Thyroid gland (tissue), 4 donors: ENCODE measurements at regions not wholly inside any gene's neighbourhood (a gene's known extent, or its start where the extent isn't known, plus 50 kb on each side); places are given as distances from the start of the nearest gene placed in this dataset.

ENCODE experiments used
- DNase-seq, 2 donors: peaks; one replicate each; pipeline ENCODE4 v3.0.0-alpha.2; 2019
- H3K27ac ChIP-seq, 3 donors: fragments of 200-600 bp; sonication (generic); 1 replicate in 2 of 3; 2 replicates in 1 of 3; pipeline ENCODE4 v1.5.1; 2016 to 2019; ENCODE audit warnings: mild to moderate bottlenecking in 1 of 3, moderate library complexity in 1 of 3
- H3K27me3 ChIP-seq: fragments of 200-600 bp; sonication (generic); one replicate; pipeline ENCODE4 v1.5.1; 2019
- H3K36me3 ChIP-seq, 2 donors: fragments of 200-600 bp; sonication (generic); one replicate each; pipeline ENCODE4 v1.5.1; 2016 to 2019
- H3K4me1 ChIP-seq, 2 donors: fragments of 200-600 bp; sonication (generic); one replicate each; pipeline ENCODE4 v1.5.1; 2017 to 2019
- H3K4me3 ChIP-seq, 3 donors: fragments of 200-600 bp; sonication (generic); replicated peaks in 1 of 3; 1 replicate in 2 of 3; 2 replicates in 1 of 3; pipeline ENCODE4 v1.5.1; 2016; ENCODE audit warnings: mild to moderate bottlenecking in 1 of 3
- H3K9me3 ChIP-seq: fragments of 200-600 bp; sonication (generic); one replicate; pipeline ENCODE4 v1.5.1; 2017
- CTCF ChIP-seq, 6 experiments: fragments of 200-600 bp in 3 of 6; fragments of 450-650 bp in 3 of 6; sonication (generic) in 3 of 6; IDR thresholded peaks; one replicate each; pipeline ENCODE4 v1.5.1; 2016 to 2019; ENCODE audit warnings: antibody characterized with exemption in 6 of 6, mild to moderate bottlenecking in 2 of 6, inconsistent platforms in 1 of 6, moderate library complexity in 1 of 6
- POLR2A ChIP-seq, 2 donors: fragments of 450-650 bp; IDR thresholded peaks; one replicate each; pipeline ENCODE4 v1.6.1; 2017; ENCODE audit warnings: antibody characterized with exemption in 2 of 2, mild to moderate bottlenecking in 2 of 2, moderate library complexity in 1 of 2
- WGBS, 2 donors: methylation state at CpG; one replicate each; pipeline ENCODE4 v1.1.5; 2017; 5-methylcytosine and 5-hydroxymethylcytosine counted together
- intact Hi-C: fragments of 100-400 bp; cut with DNase I; formaldehyde crosslinking; loops from one replicate; pipeline ENCODE4 v1.15.1; 2023

GRCh38 chr3:170730071-170730812 lies 139.8 kb downstream of the RPL22L1 start:
- Histone ChIP-seq H3K27me3 (no peaks in the 10 kb centered on the region), H3K4me3 (no peak overlapping the region), H3K4me1 (no peaks in the 10 kb centered on the region), H3K36me3 (no peaks in the 10 kb centered on the region), H3K27ac (no peak overlapping the region), H3K9me3 (no peaks in the 10 kb centered on the region)
- intact Hi-C loops = no loop called here
- no peak for TF ChIP-seq POLR2A (IDR thresholded peaks at IDR 0.05)
- no peak for TF ChIP-seq CTCF (IDR thresholded peaks at IDR 0.05)
- WGBS, 2 donors = 91 to 93% methylated on average over 4 of the region's 4 CpGs
- no peak for DNase-seq

GRCh38 chr3:170728181-170728580 lies 141.8 kb downstream of the RPL22L1 start:
- WGBS, 2 donors = 93 to 95% methylated on average over 3 of the region's 3 CpGs
- no peak overlapping the region for H3K4me3 ChIP-seq
- no peaks in the 10 kb centered on the region for H3K36me3 ChIP-seq
- TF ChIP-seq POLR2A (IDR thresholded peaks at IDR 0.05) (no peak), CTCF (IDR thresholded peaks at IDR 0.05) (no peak)
- DNase-seq = no peak
- no peak overlapping the region for H3K27ac ChIP-seq
- no peaks in the 10 kb centered on the region for H3K9me3 ChIP-seq
- no peaks in the 10 kb centered on the region for H3K4me1 ChIP-seq
- no peaks in the 10 kb centered on the region for H3K27me3 ChIP-seq
- intact Hi-C loops = no loop called here

GRCh38 chr3:170727754-170728153 lies 141.9 kb upstream of the SLC7A14 start:
- H3K36me3 ChIP-seq = no peaks in the 10 kb centered on the region
- DNase-seq = no peak
- no peaks in the 10 kb centered on the region for H3K4me1 ChIP-seq
- H3K27me3 ChIP-seq = no peaks in the 10 kb centered on the region
- no peak overlapping the region for H3K4me3 ChIP-seq
- intact Hi-C loops = no loop called here
- no peak overlapping the region for H3K27ac ChIP-seq
- no peaks in the 10 kb centered on the region for H3K9me3 ChIP-seq
- WGBS, 2 donors = 89% methylated on average over 3 of the region's 3 CpGs
- no peak for TF ChIP-seq CTCF (IDR thresholded peaks at IDR 0.05)
- no peak for TF ChIP-seq POLR2A (IDR thresholded peaks at IDR 0.05)

GRCh38 chr3:170726976-170727661 lies 141.2 kb upstream of the SLC7A14 start:
- no peak for DNase-seq
- 63 to 82% methylated on average over 2 of the region's 2 CpGs for WGBS, 2 donors
- TF ChIP-seq POLR2A (IDR thresholded peaks at IDR 0.05) (no peak), CTCF (IDR thresholded peaks at IDR 0.05) (no peak)
- Histone ChIP-seq H3K27ac (no peak overlapping the region), H3K4me1 (no peaks in the 10 kb centered on the region), H3K4me3 (no peak overlapping the region), H3K27me3 (no peaks in the 10 kb centered on the region), H3K36me3 (no peaks in the 10 kb centered on the region), H3K9me3 (no peaks in the 10 kb centered on the region)
- intact Hi-C loops = no loop called here

GRCh38 chr3:170725285-170725731 lies 139.4 kb upstream of the SLC7A14 start:
- no peak for TF ChIP-seq POLR2A (IDR thresholded peaks at IDR 0.05)
- no peak for TF ChIP-seq CTCF (IDR thresholded peaks at IDR 0.05)
- WGBS, 2 donors = 72 to 75% methylated on average over 2 of the region's 2 CpGs
- intact Hi-C loops = no loop called here
- H3K4me3 ChIP-seq = no peak overlapping the region
- H3K4me1 ChIP-seq = no peaks in the 10 kb centered on the region
- H3K27ac ChIP-seq = no peak overlapping the region
- H3K36me3 ChIP-seq = no peaks in the 10 kb centered on the region
- H3K27me3 ChIP-seq = no peaks in the 10 kb centered on the region
- H3K9me3 ChIP-seq = no peaks in the 10 kb centered on the region
- no peak for DNase-seq
